ENCODE measurements at regions not wholly inside any gene's neighbourhood (a gene's known extent, or its start where the extent isn't known, plus 50 kb on each side); places are given as distances from the start of the nearest gene placed in this dataset.

DNA sequence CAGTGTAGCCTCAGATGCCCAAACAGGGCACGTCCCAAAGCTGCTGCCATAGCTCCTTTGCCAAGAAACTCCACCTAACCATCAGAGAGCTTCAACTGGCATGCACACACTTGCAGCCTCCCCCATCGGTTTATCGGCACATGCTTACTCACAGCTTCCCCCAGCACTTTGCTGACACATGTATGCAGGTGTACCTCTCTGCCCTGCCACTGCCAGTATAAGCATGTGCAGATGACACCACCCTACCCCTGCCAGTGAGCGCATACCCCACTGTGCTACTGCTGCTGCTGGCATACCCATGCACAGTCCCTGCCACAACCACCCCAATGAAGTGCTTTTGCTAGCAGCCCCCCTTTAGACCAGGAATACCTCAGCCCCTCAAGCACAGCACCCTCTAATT is 1231.0 kb downstream of the DSC3 start:
- no CpG with 5 or more reads among the region's 4 CpGs for WGBS (ENCODE audit: extremely low coverage, insufficient read length, low lambda C conversion rate)

More for the DNA sequence above, 1231.0 kb downstream of the DSC3 start:
- H3K4me2 ChIP-seq (ENCODE audit: insufficient read depth, insufficient read length, low read length): no peak overlapping the region
- DNase-seq: no peak
- Mint-ChIP-seq H3K4me3 (no peak overlapping the region), H3K4me1 (no peaks in the 10 kb centered on the region), H3K36me3 (ENCODE audit: insufficient read depth in 1 of 3, low read depth in 3 of 3) (no peaks in the 10 kb centered on the region), H3K27me3 (ENCODE audit: low read depth) (no peaks in the 10 kb centered on the region; the same call in 1 of the 2 replicates), H3K9me3 (no peaks in the 10 kb centered on the region; a peak in 1 of 5 replicates), H3K27ac (no peak overlapping the region)
- no peak overlapping the region for H3K18ac ChIP-seq (ENCODE audit: insufficient read length, low read depth, low read length)
- no peaks in the 10 kb centered on the region for H4K20me1 ChIP-seq (ENCODE audit: control insufficient read depth, insufficient read depth, insufficient read length)
- H3T11ph ChIP-seq (ENCODE audit: low read length): no peak overlapping the region
- no peak overlapping the region for H2AFZ ChIP-seq (ENCODE audit: low read length)
- H2BK15ac ChIP-seq (ENCODE audit: low read depth, low read length): no peak overlapping the region
- no peaks in the 10 kb centered on the region for H3K4me1 ChIP-seq (ENCODE audit: insufficient read depth, low read length)
- no peaks in the 10 kb centered on the region for H3K79me1 ChIP-seq (ENCODE audit: insufficient read depth, low read depth, low read length, poor library complexity, severe bottlenecking)
- H3K9ac ChIP-seq (ENCODE audit: extremely low read depth, insufficient read length, low read length): no peak overlapping the region
- H3K23me2 ChIP-seq (ENCODE audit: insufficient read length, low read depth, low read length, poor library complexity, severe bottlenecking): no peaks in the 10 kb centered on the region
- H2AK5ac ChIP-seq (ENCODE audit: insufficient read length, low read length): no peak overlapping the region
- no peak overlapping the region for H4K8ac ChIP-seq (replicated peaks; ENCODE audit: insufficient read length, low read depth, low read length)
- H4K91ac ChIP-seq (ENCODE audit: insufficient read length, low read depth, low read length): no peak overlapping the region
- H2BK12ac ChIP-seq (ENCODE audit: insufficient read length, low read depth, low read length): no peak overlapping the region
- H2BK5ac ChIP-seq (ENCODE audit: insufficient read length, low read length): no peak overlapping the region
- no peak overlapping the region for H3K23ac ChIP-seq (ENCODE audit: insufficient read length, low read depth, low read length)
- H3K27ac ChIP-seq (ENCODE audit: insufficient read length, low read depth, low read length): no peak overlapping the region
- H3K27me3 ChIP-seq (ENCODE audit: insufficient read depth, low read length): no peaks in the 10 kb centered on the region
- no peak overlapping the region for H4K5ac ChIP-seq (ENCODE audit: insufficient read length, low read depth, low read length)
- H2BK20ac ChIP-seq (ENCODE audit: low read depth, low read length, poor library complexity, severe bottlenecking): no peak overlapping the region
- no peaks in the 10 kb centered on the region for H3K9me3 ChIP-seq (ENCODE audit: control insufficient read depth, low read depth, low read length)
- no peak for TF ChIP-seq CTCF (conservative IDR thresholded peaks at IDR 0.05)
- H2BK120ac ChIP-seq (ENCODE audit: low read depth, low read length, poor library complexity, severe bottlenecking): no peak overlapping the region
- H3K4ac ChIP-seq (ENCODE audit: low read depth, low read length): no peak overlapping the region
- H3K79me2 ChIP-seq (ENCODE audit: insufficient read depth, low read length): no peaks in the 10 kb centered on the region
- H3K56ac ChIP-seq (ENCODE audit: insufficient read length, low read depth, low read length): no peak overlapping the region
- no peak overlapping the region for H3K14ac ChIP-seq (ENCODE audit: insufficient read depth, low read length)
